GM23338 (cell line): ENCODE measurements at regions not wholly inside any gene's neighbourhood (a gene's known extent, or its start where the extent isn't known, plus 50 kb on each side); places are given as distances from the start of the nearest gene placed in this dataset.

Experiments
- ATAC-seq: fragments of 200-7000 bp; cut with Tn5 transposase; 3 replicates; pipeline ENCODE4 v1.9.1; 2020
- DNase-seq: peaks from one replicate; pipeline ENCODE4 v3.0.0-alpha.2; 2015; ENCODE audit warnings: low spot score
- H2AFZ ChIP-seq: fragments of 200-600 bp; sonication (generic); 2 replicates; pipeline ENCODE4 v1.8.0; 2016; ENCODE audit warnings: antibody characterized with exemption, mild to moderate bottlenecking, moderate library complexity
- H3F3A ChIP-seq: fragments of 200-600 bp; sonication (generic); replicated peaks from 2 replicates; pipeline ENCODE4 v1.8.0; 2017; ENCODE audit warnings: antibody characterized with exemption, mixed run types, low read depth
- H3K27ac ChIP-seq: fragments of 200-600 bp; sonication (generic); 2 replicates; pipeline ENCODE4 v1.6.1; 2016; ENCODE audit warnings: low read depth
- H3K27me3 ChIP-seq: fragments of 200-600 bp; sonication (generic); 2 replicates; pipeline ENCODE4 v1.8.0; 2016; ENCODE audit warnings: mild to moderate bottlenecking, mixed run types, moderate library complexity; ENCODE audit not compliant: insufficient read depth
- H3K36me3 ChIP-seq: fragments of 200-600 bp; sonication (generic); 2 replicates; pipeline ENCODE4 v1.8.0; 2016; ENCODE audit warnings: mild to moderate bottlenecking; ENCODE audit not compliant: insufficient read depth
- H3K4me1 ChIP-seq: fragments of 200-600 bp; sonication (generic); 2 replicates; pipeline ENCODE4 v1.8.0; 2016; ENCODE audit warnings: mild to moderate bottlenecking, moderate library complexity; ENCODE audit not compliant: insufficient read depth
- H3K4me2 ChIP-seq: fragments of 200-600 bp; sonication (generic); 2 replicates; pipeline ENCODE4 v1.7.1; 2017; ENCODE audit warnings: mixed run types
- H3K4me3 ChIP-seq: fragments of 200-600 bp; sonication (generic); 2 replicates; pipeline ENCODE4 v1.6.1; 2016; ENCODE audit warnings: mixed run types
- H3K79me2 ChIP-seq: fragments of 200-600 bp; sonication (generic); replicated peaks from 2 replicates; pipeline ENCODE4 v1.8.0; 2017; ENCODE audit warnings: mild to moderate bottlenecking; ENCODE audit not compliant: insufficient read depth
- H3K9me2 ChIP-seq: fragments of 200-600 bp; sonication (generic); 2 replicates; pipeline ENCODE4 v1.8.0; 2017; ENCODE audit not compliant: insufficient read depth
- H4K20me1 ChIP-seq: fragments of 200-600 bp; sonication (generic); replicated peaks from 2 replicates; pipeline ENCODE4 v1.8.0; 2017; ENCODE audit warnings: mild to moderate bottlenecking; ENCODE audit not compliant: insufficient read depth
- H3K27ac Mint-ChIP-seq: 2 replicates; pipeline ENCODE4 v1.8.0; 2020; ENCODE audit warnings: inconsistent platforms, mild to moderate bottlenecking, moderate library complexity, mixed read lengths
- H3K27me3 Mint-ChIP-seq: 3 replicates; pipeline ENCODE4 v1.8.0; 2022; ENCODE audit warnings: low read depth, mild to moderate bottlenecking, moderate library complexity, mixed read lengths, inconsistent platforms; ENCODE audit not compliant: insufficient read depth, poor library complexity
- H3K36me3 Mint-ChIP-seq: 3 replicates; pipeline ENCODE4 v1.8.0; 2021; ENCODE audit warnings: low read depth, mild to moderate bottlenecking, inconsistent platforms, moderate library complexity, mixed read lengths
- H3K4me1 Mint-ChIP-seq: 3 replicates; pipeline ENCODE4 v1.8.0; 2020; ENCODE audit warnings: mild to moderate bottlenecking, inconsistent platforms, mixed read lengths
- H3K4me3 Mint-ChIP-seq: 3 replicates; pipeline ENCODE4 v1.8.0; 2021; ENCODE audit warnings: moderate library complexity, mild to moderate bottlenecking, inconsistent platforms, mixed read lengths
- H3K9me3 Mint-ChIP-seq: 3 replicates; pipeline ENCODE4 v1.8.0; 2020; ENCODE audit warnings: moderate library complexity, mild to moderate bottlenecking, inconsistent platforms, mixed read lengths
- CREB1 ChIP-seq: fragments of 250-450 bp; sonication (Bioruptor Pico); IDR thresholded peaks from 2 replicates; pipeline ENCODE4 v1.5.0; 2020; ENCODE audit warnings: low read depth, mild to moderate bottlenecking, moderate library complexity
- EZH2 ChIP-seq: fragments of 200-600 bp; sonication (generic); IDR thresholded peaks from one replicate; pipeline ENCODE4 v1.8.0; 2017; ENCODE audit warnings: antibody characterized with exemption, mild to moderate bottlenecking, low read depth; ENCODE audit not compliant: unreplicated experiment
- EZH2phosphoT487 ChIP-seq: fragments of 200-600 bp; sonication (generic); IDR thresholded peaks from one replicate; pipeline ENCODE4 v1.8.1; 2018; ENCODE audit warnings: antibody characterized with exemption; ENCODE audit not compliant: unreplicated experiment
- JUNB ChIP-seq: IDR thresholded peaks from one replicate; pipeline ENCODE4 v1.6.1; 2016; ENCODE audit warnings: antibody characterized with exemption; ENCODE audit not compliant: unreplicated experiment
- NANOG ChIP-seq: IDR thresholded peaks from 2 replicates; pipeline ENCODE4 v1.6.1; 2016; ENCODE audit warnings: antibody characterized with exemption, borderline replicate concordance
- POLR2AphosphoS5 ChIP-seq: IDR thresholded peaks from 2 replicates; pipeline ENCODE4 v1.6.1; 2016; ENCODE audit warnings: antibody characterized with exemption, low read depth
- REST ChIP-seq: IDR thresholded peaks from one replicate; pipeline ENCODE4 v1.6.1; 2018; ENCODE audit warnings: antibody characterized with exemption; ENCODE audit not compliant: unreplicated experiment
- ZNF331 ChIP-seq: fragments of 250-450 bp; sonication (Bioruptor Pico); IDR thresholded peaks from 2 replicates; pipeline ENCODE4 v1.5.0; 2020; ENCODE audit warnings: low read depth, mild to moderate bottlenecking, moderate library complexity
- TF ChIP-seq, protein P1 (sequence below): fragments of 250-450 bp; sonication (Bioruptor Pico); IDR thresholded peaks from 2 replicates; pipeline ENCODE4 v1.5.0; 2020; ENCODE audit warnings: mild to moderate bottlenecking, moderate library complexity
- TF ChIP-seq, protein P2 (sequence below), 2 experiments: fragments of 200-600 bp in 1 of 2; sonication (generic) in 1 of 2; conservative IDR thresholded peaks; 2 replicates each; pipeline versions ENCODE4 v1.5.1 to v1.6.1; 2016 to 2017; ENCODE audit warnings: antibody characterized with exemption in 2 of 2, low read depth in 2 of 2, mild to moderate bottlenecking in 2 of 2, moderate library complexity in 1 of 2

GRCh38 chr7:21357151-21358097, 70.5 kb upstream of the SP4 start (continued):
- TF ChIP-seq, protein P1, sequence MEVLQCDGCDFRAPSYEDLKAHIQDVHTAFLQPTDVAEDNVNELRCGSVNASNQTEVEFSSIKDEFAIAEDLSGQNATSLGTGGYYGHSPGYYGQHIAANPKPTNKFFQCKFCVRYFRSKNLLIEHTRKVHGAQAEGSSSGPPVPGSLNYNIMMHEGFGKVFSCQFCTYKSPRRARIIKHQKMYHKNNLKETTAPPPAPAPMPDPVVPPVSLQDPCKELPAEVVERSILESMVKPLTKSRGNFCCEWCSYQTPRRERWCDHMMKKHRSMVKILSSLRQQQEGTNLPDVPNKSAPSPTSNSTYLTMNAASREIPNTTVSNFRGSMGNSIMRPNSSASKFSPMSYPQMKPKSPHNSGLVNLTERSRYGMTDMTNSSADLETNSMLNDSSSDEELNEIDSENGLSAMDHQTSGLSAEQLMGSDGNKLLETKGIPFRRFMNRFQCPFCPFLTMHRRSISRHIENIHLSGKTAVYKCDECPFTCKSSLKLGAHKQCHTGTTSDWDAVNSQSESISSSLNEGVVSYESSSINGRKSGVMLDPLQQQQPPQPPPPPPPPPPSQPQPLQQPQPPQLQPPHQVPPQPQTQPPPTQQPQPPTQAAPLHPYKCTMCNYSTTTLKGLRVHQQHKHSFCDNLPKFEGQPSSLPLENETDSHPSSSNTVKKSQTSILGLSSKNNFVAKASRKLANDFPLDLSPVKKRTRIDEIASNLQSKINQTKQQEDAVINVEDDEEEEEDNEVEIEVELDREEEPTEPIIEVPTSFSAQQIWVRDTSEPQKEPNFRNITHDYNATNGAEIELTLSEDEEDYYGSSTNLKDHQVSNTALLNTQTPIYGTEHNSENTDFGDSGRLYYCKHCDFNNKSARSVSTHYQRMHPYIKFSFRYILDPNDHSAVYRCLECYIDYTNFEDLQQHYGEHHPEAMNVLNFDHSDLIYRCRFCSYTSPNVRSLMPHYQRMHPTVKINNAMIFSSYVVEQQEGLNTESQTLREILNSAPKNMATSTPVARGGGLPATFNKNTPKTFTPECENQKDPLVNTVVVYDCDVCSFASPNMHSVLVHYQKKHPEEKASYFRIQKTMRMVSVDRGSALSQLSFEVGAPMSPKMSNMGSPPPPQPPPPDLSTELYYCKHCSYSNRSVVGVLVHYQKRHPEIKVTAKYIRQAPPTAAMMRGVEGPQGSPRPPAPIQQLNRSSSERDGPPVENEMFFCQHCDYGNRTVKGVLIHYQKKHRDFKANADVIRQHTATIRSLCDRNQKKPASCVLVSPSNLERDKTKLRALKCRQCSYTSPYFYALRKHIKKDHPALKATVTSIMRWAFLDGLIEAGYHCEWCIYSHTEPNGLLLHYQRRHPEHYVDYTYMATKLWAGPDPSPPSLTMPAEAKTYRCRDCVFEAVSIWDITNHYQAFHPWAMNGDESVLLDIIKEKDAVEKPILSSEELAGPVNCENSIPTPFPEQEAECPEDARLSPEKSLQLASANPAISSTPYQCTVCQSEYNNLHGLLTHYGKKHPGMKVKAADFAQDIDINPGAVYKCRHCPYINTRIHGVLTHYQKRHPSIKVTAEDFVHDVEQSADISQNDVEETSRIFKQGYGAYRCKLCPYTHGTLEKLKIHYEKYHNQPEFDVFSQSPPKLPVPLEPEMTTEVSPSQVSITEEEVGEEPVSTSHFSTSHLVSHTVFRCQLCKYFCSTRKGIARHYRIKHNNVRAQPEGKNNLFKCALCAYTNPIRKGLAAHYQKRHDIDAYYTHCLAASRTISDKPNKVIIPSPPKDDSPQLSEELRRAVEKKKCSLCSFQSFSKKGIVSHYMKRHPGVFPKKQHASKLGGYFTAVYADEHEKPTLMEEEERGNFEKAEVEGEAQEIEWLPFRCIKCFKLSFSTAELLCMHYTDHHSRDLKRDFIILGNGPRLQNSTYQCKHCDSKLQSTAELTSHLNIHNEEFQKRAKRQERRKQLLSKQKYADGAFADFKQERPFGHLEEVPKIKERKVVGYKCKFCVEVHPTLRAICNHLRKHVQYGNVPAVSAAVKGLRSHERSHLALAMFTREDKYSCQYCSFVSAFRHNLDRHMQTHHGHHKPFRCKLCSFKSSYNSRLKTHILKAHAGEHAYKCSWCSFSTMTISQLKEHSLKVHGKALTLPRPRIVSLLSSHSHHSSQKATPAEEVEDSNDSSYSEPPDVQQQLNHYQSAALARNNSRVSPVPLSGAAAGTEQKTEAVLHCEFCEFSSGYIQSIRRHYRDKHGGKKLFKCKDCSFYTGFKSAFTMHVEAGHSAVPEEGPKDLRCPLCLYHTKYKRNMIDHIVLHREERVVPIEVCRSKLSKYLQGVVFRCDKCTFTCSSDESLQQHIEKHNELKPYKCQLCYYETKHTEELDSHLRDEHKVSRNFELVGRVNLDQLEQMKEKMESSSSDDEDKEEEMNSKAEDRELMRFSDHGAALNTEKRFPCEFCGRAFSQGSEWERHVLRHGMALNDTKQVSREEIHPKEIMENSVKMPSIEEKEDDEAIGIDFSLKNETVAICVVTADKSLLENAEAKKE (CRISPR knock-in tag) = no peak

- H3K4me3 Mint-ChIP-seq = no peak overlapping the region
- Histone ChIP-seq H2AFZ (peak overlapping the region; percentile 38; the same call in 1 of the 2 replicates), H3K27me3 (no peaks in the 10 kb centered on the region), H3K4me1 (0 out of 2 replicates have a peak, but pooled peaks cover 3% of the 10 kb centered on the region), H3K9me2 (no peaks in the 10 kb centered on the region), H3K27ac (no peak overlapping the region), H3K79me2 (no peaks in the 10 kb centered on the region), H3K36me3 (no peaks in the 10 kb centered on the region), H3K4me3 (no peak overlapping the region), H3F3A (no peaks in the 10 kb centered on the region), H3K4me2 (no peak overlapping the region), H4K20me1 (no peaks in the 10 kb centered on the region)
- no peak for TF ChIP-seq CREB1 (CRISPR knock-in tag)
- no peak for TF ChIP-seq POLR2AphosphoS5
- no peak for TF ChIP-seq JUNB
- TF ChIP-seq NANOG = no peak
- TF ChIP-seq EZH2 = no peak
- TF ChIP-seq EZH2phosphoT487 = no peak
- TF ChIP-seq REST = no peak
- TF ChIP-seq ZNF331 (CRISPR knock-in tag) = no peak
- TF ChIP-seq, protein P2, sequence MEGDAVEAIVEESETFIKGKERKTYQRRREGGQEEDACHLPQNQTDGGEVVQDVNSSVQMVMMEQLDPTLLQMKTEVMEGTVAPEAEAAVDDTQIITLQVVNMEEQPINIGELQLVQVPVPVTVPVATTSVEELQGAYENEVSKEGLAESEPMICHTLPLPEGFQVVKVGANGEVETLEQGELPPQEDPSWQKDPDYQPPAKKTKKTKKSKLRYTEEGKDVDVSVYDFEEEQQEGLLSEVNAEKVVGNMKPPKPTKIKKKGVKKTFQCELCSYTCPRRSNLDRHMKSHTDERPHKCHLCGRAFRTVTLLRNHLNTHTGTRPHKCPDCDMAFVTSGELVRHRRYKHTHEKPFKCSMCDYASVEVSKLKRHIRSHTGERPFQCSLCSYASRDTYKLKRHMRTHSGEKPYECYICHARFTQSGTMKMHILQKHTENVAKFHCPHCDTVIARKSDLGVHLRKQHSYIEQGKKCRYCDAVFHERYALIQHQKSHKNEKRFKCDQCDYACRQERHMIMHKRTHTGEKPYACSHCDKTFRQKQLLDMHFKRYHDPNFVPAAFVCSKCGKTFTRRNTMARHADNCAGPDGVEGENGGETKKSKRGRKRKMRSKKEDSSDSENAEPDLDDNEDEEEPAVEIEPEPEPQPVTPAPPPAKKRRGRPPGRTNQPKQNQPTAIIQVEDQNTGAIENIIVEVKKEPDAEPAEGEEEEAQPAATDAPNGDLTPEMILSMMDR (conservative IDR thresholded peaks at IDR 0.05; ENCODE audit: low read depth in 2 of 2) = no peak
- H3K9me3 Mint-ChIP-seq = no peaks in the 10 kb centered on the region
- DNase-seq (no peak), ATAC-seq (no peak)
- H3K4me1 Mint-ChIP-seq = no peaks in the 10 kb centered on the region
- H3K36me3 Mint-ChIP-seq = no peaks in the 10 kb centered on the region
- H3K27ac Mint-ChIP-seq = no peak overlapping the region
- H3K27me3 Mint-ChIP-seq = peaks cover 2% of the 10 kb centered on the region
Measured at GRCh38 chr7:21358648-21359047, 69.2 kb upstream of the SP4 start.
